Upper lobe of right lung (tissue), 1 donor: ENCODE measurements at regions not wholly inside any gene's neighbourhood (a gene's known extent, or its start where the extent isn't known, plus 50 kb on each side); places are given as distances from the start of the nearest gene placed in this dataset.
A peak's percentile ranks its signal among the peaks of the same experiment; 100 is the strongest.

Experiments
- ATAC-seq: fragments of 200-7000 bp; cut with Tn5 transposase; one replicate; pipeline ENCODE4 v1.9.1; 2020; ENCODE audit warnings: mild to moderate bottlenecking, moderate library complexity
- DNase-seq: peaks from one replicate; pipeline ENCODE4 v3.0.0-alpha.2; 2020
- H3K27ac ChIP-seq: fragments of 200-600 bp; one replicate; pipeline ENCODE4 v1.8.0; 2022
- H3K27me3 ChIP-seq: fragments of 200-600 bp; one replicate; pipeline ENCODE4 v1.8.0; 2022; ENCODE audit warnings: mild to moderate bottlenecking
- H3K36me3 ChIP-seq: fragments of 200-600 bp; one replicate; pipeline ENCODE4 v1.8.0; 2022
- H3K4me1 ChIP-seq: fragments of 200-600 bp; one replicate; pipeline ENCODE4 v1.8.0; 2022
- H3K4me3 ChIP-seq: fragments of 200-600 bp; one replicate; pipeline ENCODE4 v1.8.0; 2022; ENCODE audit warnings: mild to moderate bottlenecking
- H3K9me3 ChIP-seq: fragments of 200-600 bp; one replicate; pipeline ENCODE4 v1.8.0; 2022
- CTCF ChIP-seq: fragments of 200-600 bp; IDR thresholded peaks from one replicate; pipeline ENCODE4 v1.8.0; 2022; ENCODE audit warnings: antibody characterized with exemption
- intact Hi-C: fragments of 100-400 bp; cut with DNase I; formaldehyde crosslinking; loops from one replicate; pipeline ENCODE4 v1.11.0; 2022
- donor health status: DM: no; HTN: yes; CAD: no; lungs with severe emphysema.

- H3K9me3 ChIP-seq = no peaks in the 10 kb centered on the region
- ATAC-seq = no peak
- TF ChIP-seq CTCF = no peak
- H3K4me3 ChIP-seq = no peak overlapping the region
- peaks cover 13% of the 10 kb centered on the region for H3K27me3 ChIP-seq
- H3K36me3 ChIP-seq = no peaks in the 10 kb centered on the region
- H3K27ac ChIP-seq = no peak overlapping the region
- DNase-seq = no peak
- intact Hi-C loops = no loop called here
- H3K4me1 ChIP-seq = no peaks in the 10 kb centered on the region
Measured at GRCh38 chr3:128561504-128561903, 68.5 kb upstream of the GATA2 start.

GRCh38 chr3:128560768-128561167, 67.8 kb upstream of the GATA2 start:
- H3K36me3 ChIP-seq = no peaks in the 10 kb centered on the region
- no peaks in the 10 kb centered on the region for H3K9me3 ChIP-seq
- H3K4me3 ChIP-seq = no peak overlapping the region
- no peak overlapping the region for H3K27ac ChIP-seq
- no peaks in the 10 kb centered on the region for H3K4me1 ChIP-seq
- intact Hi-C loops = no loop called here
- peaks cover 21% of the 10 kb centered on the region for H3K27me3 ChIP-seq
- no peak for TF ChIP-seq CTCF
- peak; percentile 28 for DNase-seq
- ATAC-seq = no peak

DNA sequence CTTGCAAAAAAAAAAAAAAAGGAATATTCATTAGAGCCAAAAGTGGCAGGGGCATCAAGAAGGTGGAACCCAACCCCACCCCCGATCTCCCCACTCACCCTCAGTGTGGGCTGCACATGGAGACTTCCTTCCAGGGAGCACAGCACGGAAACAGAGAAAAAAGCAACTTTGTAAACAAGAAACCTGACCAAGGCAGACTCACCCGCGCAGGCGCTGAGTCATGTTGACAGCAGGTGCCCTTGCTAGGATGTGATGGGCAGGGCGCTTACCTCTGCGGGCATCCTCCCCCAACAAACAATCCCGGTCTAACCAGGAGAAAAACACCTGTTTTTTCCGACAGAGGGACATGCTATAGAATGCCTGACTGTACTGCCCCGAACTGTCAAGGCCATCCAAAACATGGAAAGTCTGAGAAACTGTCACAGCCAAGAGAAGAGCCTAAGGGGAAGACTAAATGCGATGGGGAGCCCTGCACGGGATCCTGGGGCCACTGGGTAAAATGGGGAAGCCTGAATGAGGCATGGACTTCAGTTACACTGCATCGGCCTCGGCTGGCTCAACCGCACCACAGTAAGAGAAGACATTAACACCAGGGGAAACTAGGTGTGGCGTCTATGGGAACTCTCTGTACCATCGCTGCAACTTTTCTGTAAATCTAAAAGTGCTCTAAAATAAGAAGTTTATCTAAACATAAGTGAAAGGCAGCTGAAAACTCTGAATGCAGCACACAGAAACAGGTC, 66.7 kb upstream of the GATA2 start:
- no peak for TF ChIP-seq CTCF
- Histone ChIP-seq H3K4me3 (no peak overlapping the region), H3K4me1 (no peaks in the 10 kb centered on the region), H3K27me3 (peaks cover 32% of the 10 kb centered on the region), H3K36me3 (no peaks in the 10 kb centered on the region), H3K27ac (no peak overlapping the region), H3K9me3 (no peaks in the 10 kb centered on the region)
- ATAC-seq (no peak), DNase-seq (peak; percentile 60)
- intact Hi-C loops = no loop called here

DNA sequence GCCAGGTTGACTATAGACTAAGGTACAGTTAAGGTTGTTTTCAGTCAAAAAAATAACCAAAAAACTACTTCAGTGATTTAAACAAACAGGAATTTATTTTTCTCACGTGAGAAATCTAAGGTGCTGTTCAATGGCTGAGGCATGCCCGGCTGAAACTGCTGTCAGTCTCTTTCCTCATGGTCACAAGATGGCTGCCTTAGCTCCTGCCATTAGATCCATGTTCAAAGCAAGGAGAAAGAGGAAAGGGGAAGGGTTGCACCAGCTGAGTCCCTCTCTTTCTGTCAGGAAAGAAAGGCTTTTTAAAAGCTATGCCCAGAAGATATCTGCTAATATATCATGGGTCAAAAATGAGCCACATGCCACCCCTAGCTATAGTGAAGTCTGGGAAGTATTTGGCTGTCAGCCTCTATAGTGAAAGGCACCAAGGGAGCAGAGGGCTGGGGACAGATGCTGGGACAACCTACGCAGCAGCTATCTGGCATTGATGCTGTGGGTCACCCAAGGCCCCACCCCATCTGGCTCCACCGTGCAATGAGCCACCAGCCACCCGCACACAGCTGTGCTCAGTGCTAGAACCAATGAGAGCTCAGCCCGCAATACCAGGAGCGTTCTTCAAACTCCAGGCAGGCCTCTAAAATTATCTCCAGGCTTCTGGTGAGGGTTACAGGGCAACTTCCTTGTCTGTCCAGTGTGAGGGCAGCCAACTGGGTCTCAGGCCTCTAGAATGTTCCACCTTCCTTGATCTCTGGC, 64.7 kb upstream of the GATA2 start:
- Histone ChIP-seq H3K27me3 (peaks cover 37% of the 10 kb centered on the region), H3K27ac (no peak overlapping the region), H3K4me1 (no peaks in the 10 kb centered on the region)

GRCh38 chr3:128556907-128557306, 63.9 kb upstream of the GATA2 start:
- intact Hi-C loops = no loop called here
- H3K27ac ChIP-seq = peak overlapping the region; percentile 24

More for the DNA sequence above, 64.7 kb upstream of the GATA2 start:
- DNase-seq (peak; percentile 21), ATAC-seq (no peak)
- no peaks in the 10 kb centered on the region for H3K9me3 ChIP-seq
- TF ChIP-seq CTCF = no peak
- H3K36me3 ChIP-seq = no peaks in the 10 kb centered on the region
- H3K4me3 ChIP-seq = no peak overlapping the region
- intact Hi-C loops = no loop called here

More at GRCh38 chr3:128556907-128557306, 63.9 kb upstream of the GATA2 start:
- TF ChIP-seq CTCF = no peak
- Histone ChIP-seq H3K9me3 (no peaks in the 10 kb centered on the region), H3K27me3 (peaks cover 37% of the 10 kb centered on the region), H3K36me3 (no peaks in the 10 kb centered on the region), H3K4me1 (no peaks in the 10 kb centered on the region), H3K4me3 (no peak overlapping the region)
- DNase-seq = peak; percentile 45
- ATAC-seq = no peak
